SHP77 treated with DMSO at 0.1 percent for 48 hours (cell line): ENCODE measurements at regions not wholly inside any gene's neighbourhood (a gene's known extent, or its start where the extent isn't known, plus 50 kb on each side); places are given as distances from the start of the nearest gene placed in this dataset.
"Not testable (repeated sequence)": the region's sequence is repeated elsewhere in the genome, so short reads cannot be mapped to it uniquely, and the experiment has no call there.

ENCODE experiments used
- DNase-seq: peaks from one replicate; lab custom pipeline; 2025; lab: John Stamatoyannopoulos, UW

- no peak for DNase-seq
Measured at GRCh38 chr10:57689596-57690297, 577.9 kb downstream of the IPMK start.

GRCh38 chr10:57679916-57680315, 587.8 kb downstream of the IPMK start:
- DNase-seq, result no peak

- DNase-seq, result no peak
Measured at GRCh38 chr10:57675125-57675524, 592.6 kb downstream of the IPMK start.

GRCh38 chr10:57673446-57673960, 594.2 kb downstream of the IPMK start:
- no peak for DNase-seq

- DNase-seq, result no peak
Measured at GRCh38 chr10:57664815-57665214, 602.9 kb downstream of the IPMK start.

- no peak for DNase-seq
Measured at GRCh38 chr10:57663401-57663800, 604.3 kb downstream of the IPMK start.

GRCh38 chr10:57661206-57661605, 606.5 kb downstream of the IPMK start:
- no peak for DNase-seq

GRCh38 chr10:57657164-57657765, 610.4 kb downstream of the IPMK start:
- no peak for DNase-seq

GRCh38 chr10:57654856-57655255, 612.8 kb downstream of the IPMK start:
- no peak for DNase-seq

GRCh38 chr10:57645108-57645507, 622.6 kb downstream of the IPMK start:
- not testable (repeated sequence) for DNase-seq

GRCh38 chr10:57638411-57638810, 629.3 kb downstream of the IPMK start:
- no peak for DNase-seq

GRCh38 chr10:57628592-57629284, 639.0 kb downstream of the IPMK start:
- no peak for DNase-seq

GRCh38 chr10:57627642-57628178, 640.0 kb downstream of the IPMK start:
- DNase-seq, result no peak

GRCh38 chr10:57624856-57625592, 642.7 kb downstream of the IPMK start:
- DNase-seq, result no peak

GRCh38 chr10:57624066-57624465, 643.6 kb downstream of the IPMK start:
- DNase-seq, result no peak

- no peak for DNase-seq
Measured at GRCh38 chr10:57621466-57621865, 646.2 kb downstream of the IPMK start.

- DNase-seq, result no peak
Measured at GRCh38 chr10:57605948-57606485, 661.7 kb downstream of the IPMK start.

- no peak for DNase-seq
Measured at GRCh38 chr10:57599440-57599839, 668.3 kb downstream of the IPMK start.

- no peak for DNase-seq
Measured at GRCh38 chr10:57593983-57594573, 673.6 kb downstream of the IPMK start.

- DNase-seq, result no peak
Measured at GRCh38 chr10:57579926-57580325, 687.8 kb downstream of the IPMK start.

- no peak for DNase-seq
Measured at GRCh38 chr10:57562211-57562610, 705.5 kb downstream of the IPMK start.
